ENCODE measurements at regions not wholly inside any gene's neighbourhood (a gene's known extent, or its start where the extent isn't known, plus 50 kb on each side); places are given as distances from the start of the nearest gene placed in this dataset.

DNA sequence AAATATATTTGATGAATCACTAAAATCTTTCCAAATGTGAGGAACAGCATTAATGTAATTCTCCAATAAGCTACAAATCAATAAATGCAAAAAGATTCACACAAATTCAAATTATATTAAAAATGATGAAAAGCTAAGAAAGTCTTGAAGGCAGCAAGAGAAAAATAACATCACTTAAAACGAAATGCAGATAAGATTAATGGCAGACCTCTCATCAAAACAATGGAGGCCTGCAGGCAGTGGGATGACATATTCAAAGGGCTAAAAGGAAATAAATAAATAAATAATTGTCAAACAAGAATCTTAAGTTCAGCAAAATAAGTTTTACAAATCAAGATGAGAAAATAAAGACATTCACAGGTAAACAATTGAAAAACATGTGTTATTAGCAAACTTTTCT, 952.1 kb downstream of the SLITRK6 start:
- TF ChIP-seq, protein P1, sequence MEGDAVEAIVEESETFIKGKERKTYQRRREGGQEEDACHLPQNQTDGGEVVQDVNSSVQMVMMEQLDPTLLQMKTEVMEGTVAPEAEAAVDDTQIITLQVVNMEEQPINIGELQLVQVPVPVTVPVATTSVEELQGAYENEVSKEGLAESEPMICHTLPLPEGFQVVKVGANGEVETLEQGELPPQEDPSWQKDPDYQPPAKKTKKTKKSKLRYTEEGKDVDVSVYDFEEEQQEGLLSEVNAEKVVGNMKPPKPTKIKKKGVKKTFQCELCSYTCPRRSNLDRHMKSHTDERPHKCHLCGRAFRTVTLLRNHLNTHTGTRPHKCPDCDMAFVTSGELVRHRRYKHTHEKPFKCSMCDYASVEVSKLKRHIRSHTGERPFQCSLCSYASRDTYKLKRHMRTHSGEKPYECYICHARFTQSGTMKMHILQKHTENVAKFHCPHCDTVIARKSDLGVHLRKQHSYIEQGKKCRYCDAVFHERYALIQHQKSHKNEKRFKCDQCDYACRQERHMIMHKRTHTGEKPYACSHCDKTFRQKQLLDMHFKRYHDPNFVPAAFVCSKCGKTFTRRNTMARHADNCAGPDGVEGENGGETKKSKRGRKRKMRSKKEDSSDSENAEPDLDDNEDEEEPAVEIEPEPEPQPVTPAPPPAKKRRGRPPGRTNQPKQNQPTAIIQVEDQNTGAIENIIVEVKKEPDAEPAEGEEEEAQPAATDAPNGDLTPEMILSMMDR (conservative IDR thresholded peaks at IDR 0.05; ENCODE audit: low read depth, low read length) = no peak
- TF ChIP-seq SMC3 (IDR thresholded peaks at IDR 0.05; ENCODE audit: low read depth, low read length) (no peak), MXI1 (IDR thresholded peaks at IDR 0.05; ENCODE audit: borderline replicate concordance, low read depth, low read length) (no peak), RFX5 (IDR thresholded peaks at IDR 0.05; ENCODE audit: low read depth, low read length) (no peak), CEBPB (IDR thresholded peaks at IDR 0.05; ENCODE audit: low read depth, low read length) (no peak), FOS (IDR thresholded peaks at IDR 0.05; ENCODE audit: low read depth, low read length) (no peak), POLR2A (IDR thresholded peaks at IDR 0.05; ENCODE audit: low read depth, low read length) (no peak), RCOR1 (IDR thresholded peaks at IDR 0.05; ENCODE audit: insufficient replicate concordance, low read length) (no peak), MAZ (IDR thresholded peaks at IDR 0.05; ENCODE audit: borderline replicate concordance, low read depth, low read length) (no peak), MAFK (IDR thresholded peaks at IDR 0.05; ENCODE audit: low read depth, low read length) (no peak), CHD1 (IDR thresholded peaks at IDR 0.05; ENCODE audit: low read depth, low read length) (no peak)
- TF ChIP-seq, protein P2, sequence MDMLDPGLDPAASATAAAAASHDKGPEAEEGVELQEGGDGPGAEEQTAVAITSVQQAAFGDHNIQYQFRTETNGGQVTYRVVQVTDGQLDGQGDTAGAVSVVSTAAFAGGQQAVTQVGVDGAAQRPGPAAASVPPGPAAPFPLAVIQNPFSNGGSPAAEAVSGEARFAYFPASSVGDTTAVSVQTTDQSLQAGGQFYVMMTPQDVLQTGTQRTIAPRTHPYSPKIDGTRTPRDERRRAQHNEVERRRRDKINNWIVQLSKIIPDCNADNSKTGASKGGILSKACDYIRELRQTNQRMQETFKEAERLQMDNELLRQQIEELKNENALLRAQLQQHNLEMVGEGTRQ (IDR thresholded peaks at IDR 0.05; ENCODE audit: low read depth, low read length) = no peak

All from IMR-90 (cell line).